B cell (primary cell): ENCODE measurements at regions not wholly inside any gene's neighbourhood (a gene's known extent, or its start where the extent isn't known, plus 50 kb on each side); places are given as distances from the start of the nearest gene placed in this dataset.

Experiments
- EZH2 ChIP-seq: IDR thresholded peaks from 2 replicates; pipeline ENCODE4 v1.6.1; 2012; ENCODE audit warnings: borderline replicate concordance, low read depth, mild to moderate bottlenecking, moderate library complexity, low read length; ENCODE audit not compliant: insufficient read depth, poor library complexity, severe bottlenecking
- TF ChIP-seq, protein P1 (sequence below): fragments of 200-600 bp; IDR thresholded peaks from one replicate; pipeline ENCODE4 v1.8.0; 2022; ENCODE audit warnings: antibody characterized with exemption, mild to moderate bottlenecking

DNA sequence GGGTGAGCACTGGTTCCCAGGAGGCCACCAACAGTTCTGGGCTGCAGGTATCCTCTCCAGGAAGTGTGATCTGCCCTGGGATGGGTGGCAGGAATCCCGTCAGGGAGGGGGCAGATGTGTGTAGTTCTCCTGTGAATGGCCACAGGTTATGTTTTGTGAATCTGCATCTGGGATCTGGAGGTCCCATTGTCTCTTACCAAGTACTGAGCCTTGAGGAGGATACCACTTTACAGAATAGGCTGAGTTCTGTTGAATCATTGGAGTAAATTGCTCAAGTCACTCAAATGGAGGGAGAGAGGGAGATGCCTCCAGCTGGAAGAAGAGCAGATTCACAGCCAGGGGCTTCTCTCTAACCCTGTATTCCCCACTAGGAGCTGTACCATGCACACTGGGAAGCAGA is 168.2 kb downstream of the ANKRD30B start:
- TF ChIP-seq EZH2: no peak
- TF ChIP-seq, protein P1, sequence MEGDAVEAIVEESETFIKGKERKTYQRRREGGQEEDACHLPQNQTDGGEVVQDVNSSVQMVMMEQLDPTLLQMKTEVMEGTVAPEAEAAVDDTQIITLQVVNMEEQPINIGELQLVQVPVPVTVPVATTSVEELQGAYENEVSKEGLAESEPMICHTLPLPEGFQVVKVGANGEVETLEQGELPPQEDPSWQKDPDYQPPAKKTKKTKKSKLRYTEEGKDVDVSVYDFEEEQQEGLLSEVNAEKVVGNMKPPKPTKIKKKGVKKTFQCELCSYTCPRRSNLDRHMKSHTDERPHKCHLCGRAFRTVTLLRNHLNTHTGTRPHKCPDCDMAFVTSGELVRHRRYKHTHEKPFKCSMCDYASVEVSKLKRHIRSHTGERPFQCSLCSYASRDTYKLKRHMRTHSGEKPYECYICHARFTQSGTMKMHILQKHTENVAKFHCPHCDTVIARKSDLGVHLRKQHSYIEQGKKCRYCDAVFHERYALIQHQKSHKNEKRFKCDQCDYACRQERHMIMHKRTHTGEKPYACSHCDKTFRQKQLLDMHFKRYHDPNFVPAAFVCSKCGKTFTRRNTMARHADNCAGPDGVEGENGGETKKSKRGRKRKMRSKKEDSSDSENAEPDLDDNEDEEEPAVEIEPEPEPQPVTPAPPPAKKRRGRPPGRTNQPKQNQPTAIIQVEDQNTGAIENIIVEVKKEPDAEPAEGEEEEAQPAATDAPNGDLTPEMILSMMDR: no peak
